BLaER1 treated with 17β-estradiol and CSF1 and Interleukin-3, amounts not matched to agents 10 nM and 100 nM (cell line): ENCODE measurements at regions not wholly inside any gene's neighbourhood (a gene's known extent, or its start where the extent isn't known, plus 50 kb on each side); places are given as distances from the start of the nearest gene placed in this dataset.
A peak's percentile ranks its signal among the peaks of the same experiment; 100 is the strongest.

ENCODE experiments used
- H3K27ac ChIP-seq, 11 experiments: shearing (Covaris generic); formaldehyde crosslinking; 2 replicates each; pipeline ENCODE4 v1.8.1; 2022
- H3K27me3 ChIP-seq, 11 experiments: shearing (Covaris generic); formaldehyde crosslinking; 2 replicates each; pipeline ENCODE4 v1.8.1; 2022
- H3K36me3 ChIP-seq, 11 experiments: shearing (Covaris generic); formaldehyde crosslinking; 2 replicates each; pipeline ENCODE4 v1.8.1; 2022
- H3K4me1 ChIP-seq, 10 experiments: shearing (Covaris generic); formaldehyde crosslinking; 2 replicates each; pipeline ENCODE4 v1.8.1; 2022
- H3K4me2 ChIP-seq, 11 experiments: shearing (Covaris generic); formaldehyde crosslinking; 2 replicates each; pipeline ENCODE4 v1.8.1; 2022
- H3K4me3 ChIP-seq, 10 experiments: shearing (Covaris generic); formaldehyde crosslinking; 2 replicates each; pipeline ENCODE4 v1.8.1; 2022
- H3K9ac ChIP-seq, 11 experiments: shearing (Covaris generic); formaldehyde crosslinking; 2 replicates each; pipeline ENCODE4 v1.8.1; 2022
- H3K9me3 ChIP-seq, 11 experiments: shearing (Covaris generic); formaldehyde crosslinking; replicated peaks in 1 of 11; 2 replicates each; pipeline ENCODE4 v1.8.1; 2022
- H4K20me1 ChIP-seq, 11 experiments: shearing (Covaris generic); formaldehyde crosslinking; 2 replicates each; pipeline ENCODE4 v1.8.1; 2022
- Cebpa-rat ChIP-seq, 11 experiments: shearing (Covaris generic); IDR thresholded peaks; 2 replicates each; pipeline ENCODE4 v1.8.1; 2022

- Histone ChIP-seq H3K36me3 (no peaks in the 10 kb centered on the region), H3K27me3 (no peaks in the 10 kb centered on the region), H3K27ac (no peak overlapping the region), H3K9me3 (no peaks in the 10 kb centered on the region; a peak in 1 of 22 replicates), H3K9ac (no peak overlapping the region), H4K20me1 (no peaks in the 10 kb centered on the region), H3K4me2 (no peak overlapping the region), H3K4me1 (no peaks in the 10 kb centered on the region; a peak in 1 of 20 replicates), H3K4me3 (no peak overlapping the region)
- TF ChIP-seq Cebpa-rat (IDR thresholded peaks at IDR 0.05), result peak in 7 of 11 experiments; percentile 25 to 78 (median 49); a peak in 7 of 22 replicates
Measured at GRCh38 chr1:56151402-56151801, 428.0 kb downstream of the PLPP3 start.

- no peak overlapping the region for H3K4me2 ChIP-seq
- H4K20me1 ChIP-seq, result no peaks in the 10 kb centered on the region
- no peak overlapping the region for H3K4me3 ChIP-seq
- no peaks in the 10 kb centered on the region; a peak in 1 of 20 replicates for H3K4me1 ChIP-seq
- no peak overlapping the region for H3K9ac ChIP-seq
- TF ChIP-seq Cebpa-rat (IDR thresholded peaks at IDR 0.05), result no peak
- no peaks in the 10 kb centered on the region for H3K27me3 ChIP-seq
- H3K36me3 ChIP-seq, result no peaks in the 10 kb centered on the region
- H3K27ac ChIP-seq, result no peak overlapping the region
- no peaks in the 10 kb centered on the region; a peak in 1 of 22 replicates for H3K9me3 ChIP-seq
Measured at GRCh38 chr1:56150441-56151215, 428.7 kb downstream of the PLPP3 start.

- H3K36me3 ChIP-seq, result no peaks in the 10 kb centered on the region
- no peak overlapping the region for H3K27ac ChIP-seq
- no peaks in the 10 kb centered on the region; a peak in 1 of 20 replicates for H3K4me1 ChIP-seq
- TF ChIP-seq Cebpa-rat (IDR thresholded peaks at IDR 0.05), result no peak
- no peaks in the 10 kb centered on the region; a peak in 1 of 22 replicates for H3K9me3 ChIP-seq
- H4K20me1 ChIP-seq, result no peaks in the 10 kb centered on the region
- no peak overlapping the region for H3K4me3 ChIP-seq
- no peak overlapping the region for H3K9ac ChIP-seq
- no peak overlapping the region for H3K4me2 ChIP-seq
- no peaks in the 10 kb centered on the region for H3K27me3 ChIP-seq
Measured at GRCh38 chr1:56149761-56150160, 429.6 kb downstream of the PLPP3 start.

GRCh38 chr1:56148326-56149193, 430.8 kb downstream of the PLPP3 start:
- no peaks in the 10 kb centered on the region; a peak in 1 of 22 replicates for H3K9me3 ChIP-seq
- TF ChIP-seq Cebpa-rat (IDR thresholded peaks at IDR 0.05), result no peak

DNA sequence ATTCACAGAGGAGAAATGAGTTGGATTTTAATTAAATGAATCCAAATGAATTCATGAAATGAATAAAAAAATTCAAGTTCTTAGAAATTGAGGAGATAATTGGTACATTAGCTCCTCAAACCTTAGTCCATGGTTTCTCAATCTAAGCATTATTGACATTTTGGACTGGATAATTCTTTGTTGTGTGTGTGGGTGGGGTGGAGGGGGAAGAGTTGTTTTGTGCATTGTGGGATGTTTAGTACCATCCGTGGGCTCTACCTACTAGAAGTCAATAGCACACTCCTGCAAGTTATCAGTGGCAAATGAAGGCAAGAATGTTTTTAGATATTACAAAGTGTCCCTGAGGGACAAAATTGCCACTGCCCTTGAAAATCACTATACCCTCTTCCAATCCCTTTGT, 431.9 kb downstream of the PLPP3 start:
- TF ChIP-seq Cebpa-rat (IDR thresholded peaks at IDR 0.05), result no peak
- H3K27me3 ChIP-seq, result no peaks in the 10 kb centered on the region
- no peak overlapping the region for H3K27ac ChIP-seq
- H3K4me3 ChIP-seq, result no peak overlapping the region
- H4K20me1 ChIP-seq, result no peaks in the 10 kb centered on the region
- H3K4me1 ChIP-seq, result no peaks in the 10 kb centered on the region; a peak in 1 of 20 replicates
- no peak overlapping the region for H3K4me2 ChIP-seq
- H3K36me3 ChIP-seq, result no peaks in the 10 kb centered on the region
- no peaks in the 10 kb centered on the region; a peak in 1 of 22 replicates for H3K9me3 ChIP-seq
- H3K9ac ChIP-seq, result no peak overlapping the region

More at GRCh38 chr1:56148326-56149193, 430.8 kb downstream of the PLPP3 start:
- Histone ChIP-seq H3K36me3 (no peaks in the 10 kb centered on the region), H3K27ac (no peak overlapping the region), H3K27me3 (no peaks in the 10 kb centered on the region), H3K4me3 (no peak overlapping the region), H4K20me1 (no peaks in the 10 kb centered on the region), H3K9ac (no peak overlapping the region), H3K4me1 (no peaks in the 10 kb centered on the region; a peak in 1 of 20 replicates), H3K4me2 (no peak overlapping the region)

GRCh38 chr1:56147034-56147433, 432.3 kb downstream of the PLPP3 start:
- H3K4me1 ChIP-seq, result no peaks in the 10 kb centered on the region; a peak in 1 of 20 replicates
- H3K4me3 ChIP-seq, result no peak overlapping the region
- H3K9me3 ChIP-seq, result no peaks in the 10 kb centered on the region; a peak in 1 of 22 replicates
- no peak for TF ChIP-seq Cebpa-rat (IDR thresholded peaks at IDR 0.05)
- no peak overlapping the region for H3K4me2 ChIP-seq
- H3K36me3 ChIP-seq, result no peaks in the 10 kb centered on the region
- no peaks in the 10 kb centered on the region for H4K20me1 ChIP-seq
- no peak overlapping the region for H3K27ac ChIP-seq
- no peak overlapping the region for H3K9ac ChIP-seq
- no peaks in the 10 kb centered on the region for H3K27me3 ChIP-seq

- TF ChIP-seq Cebpa-rat (IDR thresholded peaks at IDR 0.05), result no peak
- Histone ChIP-seq H3K4me3 (no peak overlapping the region), H3K9me3 (no peaks in the 10 kb centered on the region; a peak in 1 of 22 replicates), H3K4me1 (no peaks in the 10 kb centered on the region; a peak in 1 of 20 replicates), H3K4me2 (no peak overlapping the region), H3K27me3 (no peaks in the 10 kb centered on the region), H3K27ac (no peak overlapping the region), H3K36me3 (no peaks in the 10 kb centered on the region), H4K20me1 (no peaks in the 10 kb centered on the region), H3K9ac (no peak overlapping the region)
Measured at GRCh38 chr1:56146449-56146848, 432.9 kb downstream of the PLPP3 start.

DNA sequence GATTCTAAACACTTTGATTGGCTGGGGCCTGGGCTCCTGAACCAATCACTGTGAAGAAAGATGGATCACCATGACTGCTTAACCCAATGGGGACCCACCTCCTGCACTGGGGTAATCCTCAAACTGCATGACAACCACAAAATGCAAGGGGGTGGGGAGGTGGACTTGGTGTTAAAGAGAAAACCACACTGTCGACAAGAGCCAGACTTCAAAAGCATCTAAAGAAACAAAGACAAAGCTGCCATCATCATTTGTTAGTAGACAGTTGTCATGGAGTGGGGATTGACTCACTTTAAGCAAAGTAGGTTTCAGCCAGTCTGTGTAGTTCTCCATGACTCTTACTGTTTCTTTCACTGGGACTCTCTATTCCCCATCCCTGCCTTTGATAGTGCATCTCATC, 433.8 kb downstream of the PLPP3 start:
- Histone ChIP-seq H3K9me3 (no peaks in the 10 kb centered on the region; a peak in 1 of 22 replicates), H3K9ac (no peak overlapping the region), H4K20me1 (no peaks in the 10 kb centered on the region), H3K27ac (no peak overlapping the region), H3K4me1 (no peaks in the 10 kb centered on the region; a peak in 1 of 20 replicates), H3K4me2 (no peak overlapping the region), H3K27me3 (no peaks in the 10 kb centered on the region), H3K36me3 (no peaks in the 10 kb centered on the region), H3K4me3 (no peak overlapping the region)
- no peak for TF ChIP-seq Cebpa-rat (IDR thresholded peaks at IDR 0.05)

DNA sequence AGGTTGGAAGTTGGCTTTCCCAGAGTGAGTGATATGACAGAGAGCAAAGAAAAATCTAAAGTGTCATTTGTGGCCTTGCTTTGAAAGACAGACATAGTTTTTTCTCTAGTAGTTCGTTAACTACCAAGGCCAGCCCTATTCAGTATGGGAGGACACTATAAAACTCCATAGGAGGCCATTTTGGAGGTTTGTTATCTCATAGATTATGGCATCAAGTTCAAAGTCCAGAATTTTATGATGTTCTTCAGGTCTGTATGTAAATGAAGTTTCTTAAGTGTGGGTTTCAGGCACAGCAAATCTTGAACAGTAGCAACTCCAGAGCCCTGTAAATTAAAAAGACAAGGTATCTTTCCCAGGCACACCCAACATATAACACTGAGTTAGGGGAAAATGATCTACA, 437.1 kb downstream of the PLPP3 start:
- H3K9ac ChIP-seq, result no peak overlapping the region
- no peak overlapping the region for H3K27ac ChIP-seq
- H3K36me3 ChIP-seq, result no peaks in the 10 kb centered on the region
- TF ChIP-seq Cebpa-rat (IDR thresholded peaks at IDR 0.05), result no peak
- H3K4me1 ChIP-seq, result no peaks in the 10 kb centered on the region
- H3K27me3 ChIP-seq, result no peaks in the 10 kb centered on the region
- no peaks in the 10 kb centered on the region for H3K9me3 ChIP-seq
- H3K4me2 ChIP-seq, result no peak overlapping the region
- no peaks in the 10 kb centered on the region for H4K20me1 ChIP-seq
- H3K4me3 ChIP-seq, result no peak overlapping the region
